Ramos (cell line): ENCODE measurements at regions not wholly inside any gene's neighbourhood (a gene's known extent, or its start where the extent isn't known, plus 50 kb on each side); places are given as distances from the start of the nearest gene placed in this dataset.
"Not testable (repeated sequence)": the region's sequence is repeated elsewhere in the genome, so short reads cannot be mapped to it uniquely, and the experiment has no call there.

Source experiments
- in situ Hi-C: fragments of 300-500 bp; cut with MboI; formaldehyde crosslinking; loops from one replicate; pipeline ENCODE4 v1.14.3; 2022; ENCODE audit warnings: low sequenced_read_pairs; ENCODE audit not compliant: unreplicated experiment

GRCh38 chr2:134039912-134040581, 213.8 kb upstream of the MGAT5 start:
- in situ Hi-C loops, result no loop called here

DNA sequence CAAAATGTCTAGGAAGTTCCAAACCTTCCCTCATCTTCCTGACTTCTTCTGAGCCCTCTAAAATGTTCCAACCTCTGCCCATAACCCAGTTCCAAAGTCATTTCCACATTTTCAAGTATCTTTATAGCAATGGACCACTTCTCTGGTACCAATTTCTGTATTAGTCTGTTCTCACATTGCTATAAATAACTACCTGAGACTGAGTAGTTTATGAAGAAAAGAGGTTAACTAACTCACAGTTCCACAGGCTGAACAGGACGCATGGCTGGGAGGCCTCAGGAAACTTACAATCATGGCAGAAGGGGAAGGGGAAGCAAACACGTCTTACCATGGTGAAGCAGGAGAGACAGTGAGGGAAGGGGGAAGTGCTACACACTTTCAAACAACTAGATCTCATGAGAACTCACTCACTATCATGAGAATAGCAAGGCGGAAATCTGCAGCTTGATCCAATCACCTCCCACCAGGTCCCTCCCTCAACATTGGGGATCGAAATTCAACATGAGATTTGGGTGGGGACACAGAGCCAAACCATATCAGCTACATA, 213.2 kb upstream of the MGAT5 start:
- in situ Hi-C loops, result not testable (repeated sequence)

GRCh38 chr2:134041877-134042276, 212.0 kb upstream of the MGAT5 start:
- in situ Hi-C loops, result no loop called here

- in situ Hi-C loops, result not testable (repeated sequence)
Observed at GRCh38 chr2:134043028-134043427, 210.8 kb upstream of the MGAT5 start.

DNA sequence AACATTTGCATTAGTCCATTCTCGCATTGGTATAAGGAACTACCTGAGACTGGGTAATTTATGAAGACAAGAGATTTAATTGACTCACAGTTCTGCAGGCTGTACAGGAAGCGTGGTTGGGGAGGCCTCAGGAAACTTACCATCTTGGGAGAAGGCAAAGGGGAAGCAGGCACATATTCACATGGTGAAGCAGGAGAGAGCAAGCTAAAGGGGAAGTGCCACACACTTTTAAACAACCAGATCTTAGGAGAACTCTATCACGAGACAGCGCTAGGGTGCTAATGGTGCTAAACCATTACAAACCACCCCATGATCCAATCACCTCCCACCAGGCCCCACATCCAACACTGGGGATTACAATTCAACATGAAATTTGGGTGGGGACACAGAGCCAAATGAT, 201.7 kb upstream of the MGAT5 start:
- in situ Hi-C loops, result no loop called here

GRCh38 chr2:134056173-134056572, 197.7 kb upstream of the MGAT5 start:
- in situ Hi-C loops, result no loop called here

GRCh38 chr2:134061066-134061465, 192.8 kb upstream of the MGAT5 start:
- in situ Hi-C loops, result not testable (repeated sequence)

GRCh38 chr2:134062235-134062634, 191.6 kb upstream of the MGAT5 start:
- in situ Hi-C loops, result not testable (repeated sequence)

DNA sequence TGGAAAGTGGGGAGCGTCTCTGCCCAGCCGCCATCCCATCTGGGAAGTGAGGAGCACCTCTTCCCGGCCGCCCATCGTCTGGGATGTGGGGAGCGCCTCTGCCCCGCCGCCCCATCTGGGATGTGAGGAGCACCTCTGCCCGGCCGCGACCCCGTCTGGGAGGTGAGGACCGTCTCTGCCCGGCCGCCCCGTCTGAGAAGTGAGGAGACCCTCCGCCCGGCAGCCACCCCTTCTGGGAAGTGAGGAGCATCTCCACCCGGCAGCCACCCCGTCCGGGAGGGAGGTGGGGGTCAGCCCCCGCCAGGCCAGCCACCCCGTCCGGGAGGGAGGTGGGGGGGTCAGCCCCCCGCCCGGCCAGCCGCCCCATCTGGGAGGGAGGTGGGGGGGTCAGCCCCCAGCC, 190.0 kb upstream of the MGAT5 start:
- in situ Hi-C loops, result not testable (repeated sequence)

DNA sequence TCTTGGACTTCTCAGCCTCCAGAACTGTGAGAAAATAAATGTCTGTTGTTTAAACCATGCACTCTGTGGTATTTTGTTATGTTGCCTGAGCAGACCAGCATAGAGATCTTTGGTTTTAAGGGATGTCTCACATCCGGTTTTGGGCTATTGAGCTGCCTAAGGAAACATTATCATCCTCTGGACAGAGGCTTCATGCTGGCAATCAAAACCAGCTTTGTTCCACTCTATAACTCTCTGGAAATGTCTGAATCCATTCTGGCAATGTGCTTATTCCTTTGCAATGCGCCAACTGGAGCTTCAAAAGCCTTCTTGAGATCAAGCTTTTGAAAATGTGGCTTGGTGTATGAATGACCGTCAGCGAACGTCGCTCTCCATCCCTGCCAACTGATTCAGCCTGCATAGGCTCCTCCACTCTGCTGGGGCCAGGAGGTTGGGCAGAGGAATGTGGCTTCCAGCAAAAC, 183.6 kb upstream of the MGAT5 start:
- in situ Hi-C loops, result no loop called here

- in situ Hi-C loops, result no loop called here
Observed at GRCh38 chr2:134072341-134072740, 181.5 kb upstream of the MGAT5 start.

DNA sequence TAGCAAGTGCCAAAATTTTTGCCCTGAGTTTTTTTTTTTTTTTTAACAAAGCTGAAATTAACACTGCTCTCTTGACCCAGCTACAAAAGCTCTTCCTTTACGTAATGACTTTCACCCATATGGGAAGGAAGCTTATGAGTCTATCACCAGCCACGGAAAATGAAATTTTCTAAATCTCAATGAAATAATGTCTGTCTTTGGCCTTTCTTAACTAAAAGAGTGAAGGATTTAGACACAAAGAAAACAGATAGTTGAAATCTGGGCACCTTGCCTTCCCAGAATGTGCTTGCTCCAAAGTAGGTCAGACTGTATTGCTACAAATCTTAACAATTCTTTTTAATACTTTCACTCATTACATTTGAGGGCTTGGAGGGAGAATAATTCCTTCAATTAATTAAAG, 180.8 kb upstream of the MGAT5 start:
- in situ Hi-C loops, result no loop called here

DNA sequence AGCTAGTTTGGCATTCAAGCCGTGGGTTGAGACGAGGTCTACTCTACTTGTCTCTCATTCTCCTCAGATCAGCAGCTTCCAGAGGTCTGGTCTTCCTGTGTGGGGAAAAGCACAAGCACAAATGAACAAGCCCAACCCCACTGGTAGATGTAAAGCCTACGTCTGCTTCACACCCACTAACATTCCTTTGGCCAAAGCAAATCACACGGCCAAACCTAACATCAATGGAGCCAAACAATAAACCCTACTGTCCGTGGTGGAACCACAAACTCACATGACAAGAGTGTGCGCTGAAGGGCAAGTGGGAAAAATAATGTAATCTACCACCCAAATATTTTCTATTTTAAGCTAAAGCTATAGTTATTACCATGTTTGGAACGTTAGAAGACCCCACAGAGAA, 179.3 kb upstream of the MGAT5 start:
- in situ Hi-C loops, result loop anchor here (25.0 kb wide), 1 partner anchor 813 kb away; no protein-coding TSS in a partner anchor

- in situ Hi-C loops, result loop anchor here (25.0 kb wide), 1 partner anchor 812 kb away; no protein-coding TSS in a partner anchor
Observed at GRCh38 chr2:134075204-134075603, 178.7 kb upstream of the MGAT5 start.

GRCh38 chr2:134078354-134078753, 175.5 kb upstream of the MGAT5 start:
- in situ Hi-C loops, result loop anchor here (25.0 kb wide), 1 partner anchor 809 kb away; no protein-coding TSS in a partner anchor

GRCh38 chr2:134079373-134079772, 174.5 kb upstream of the MGAT5 start:
- in situ Hi-C loops, result loop anchor here (25.0 kb wide), 1 partner anchor 808 kb away; no protein-coding TSS in a partner anchor

GRCh38 chr2:134080386-134081089, 173.3 kb upstream of the MGAT5 start:
- in situ Hi-C loops, result loop anchor here (25.0 kb wide), 1 partner anchor 807 kb away; no protein-coding TSS in a partner anchor

DNA sequence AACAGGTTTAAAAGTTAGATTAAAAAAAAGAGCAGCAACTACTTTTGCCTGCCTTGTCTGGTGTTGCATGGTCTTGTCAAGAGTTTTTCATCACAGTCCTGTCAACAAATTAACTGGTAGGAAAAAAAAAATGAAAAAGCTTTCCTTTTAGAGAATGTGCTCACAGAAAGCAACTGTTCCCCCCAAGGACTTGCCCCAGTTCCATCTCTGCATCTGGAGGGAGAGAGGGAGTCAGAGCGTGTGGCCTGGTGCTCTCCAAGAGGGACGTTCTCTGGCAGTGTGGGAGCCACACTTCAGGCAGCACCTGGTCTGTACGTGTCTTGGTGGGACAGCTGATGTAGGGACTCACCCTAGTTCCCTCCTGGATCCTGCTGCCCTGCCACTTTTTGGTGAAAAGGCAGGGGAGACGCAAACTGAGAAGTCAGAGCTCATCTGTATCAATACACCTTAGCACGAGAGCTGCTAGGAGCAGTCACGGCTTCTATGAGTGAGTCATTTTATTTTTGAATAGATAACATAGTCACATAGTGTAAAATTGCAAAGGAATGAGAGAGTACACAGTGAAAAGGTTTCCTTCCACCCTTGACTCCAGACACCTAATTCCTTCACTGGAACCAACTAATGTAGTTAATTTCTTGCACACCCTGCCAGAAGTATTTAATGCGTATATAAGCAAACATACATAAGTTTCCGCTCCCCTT, 172.5 kb upstream of the MGAT5 start:
- in situ Hi-C loops, result loop anchor here (25.0 kb wide), 1 partner anchor 806 kb away; no protein-coding TSS in a partner anchor

GRCh38 chr2:134083548-134083947, 170.3 kb upstream of the MGAT5 start:
- in situ Hi-C loops, result loop anchor here (25.0 kb wide), 1 partner anchor 804 kb away; no protein-coding TSS in a partner anchor

DNA sequence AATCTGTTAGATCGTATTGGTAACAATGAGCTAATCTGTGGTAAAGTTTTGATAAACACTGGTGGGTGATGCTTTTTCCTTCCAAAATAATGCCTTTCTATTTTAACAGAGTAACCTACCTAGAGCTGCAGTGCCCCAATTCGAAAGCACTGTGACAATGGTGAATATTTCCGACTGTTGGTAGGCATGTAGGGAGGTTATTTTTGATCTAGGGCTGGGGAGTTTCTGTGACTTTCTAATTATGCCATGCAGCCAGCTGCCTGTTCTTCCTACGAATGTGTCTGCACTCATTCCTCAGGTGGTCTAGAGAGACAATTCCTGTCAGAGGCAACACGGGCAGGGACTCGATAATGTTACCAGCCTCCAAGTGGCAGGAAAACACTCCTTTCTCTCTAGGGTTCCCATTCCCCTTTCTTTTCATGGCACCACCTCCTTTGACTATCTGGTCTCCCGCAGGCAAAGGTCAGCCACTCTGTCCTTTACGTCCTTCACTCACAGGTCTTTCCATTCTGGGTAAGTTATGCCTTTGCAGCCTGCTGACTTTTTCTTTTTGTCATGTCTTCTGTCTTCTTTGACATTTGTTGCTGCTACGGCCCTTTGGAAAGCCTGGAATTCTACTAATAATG, 167.2 kb upstream of the MGAT5 start:
- in situ Hi-C loops, result loop anchor here (25.0 kb wide), 1 partner anchor 801 kb away; no protein-coding TSS in a partner anchor
